Testis (tissue), 2 donors: ENCODE measurements at regions not wholly inside any gene's neighbourhood (a gene's known extent, or its start where the extent isn't known, plus 50 kb on each side); places are given as distances from the start of the nearest gene placed in this dataset.

Experiments
- DNase-seq: peaks from one replicate; pipeline ENCODE4 v3.0.0-alpha.2; 2019
- H3K27ac ChIP-seq, 2 donors: fragments of 200-600 bp; sonication (generic); one replicate each; pipeline ENCODE4 v1.5.1; 2019
- H3K27me3 ChIP-seq: fragments of 200-600 bp; sonication (generic); one replicate; pipeline ENCODE4 v1.5.1; 2019
- H3K36me3 ChIP-seq: fragments of 200-600 bp; sonication (generic); one replicate; pipeline ENCODE4 v1.5.1; 2017; ENCODE audit warnings: low read depth; ENCODE audit errors: missing control alignments
- H3K4me1 ChIP-seq: fragments of 200-600 bp; sonication (generic); one replicate; pipeline ENCODE4 v1.5.1; 2019
- H3K4me3 ChIP-seq, 2 donors: fragments of 200-600 bp; sonication (generic); one replicate each; pipeline ENCODE4 v1.5.1; 2017 to 2019
- H3K9me3 ChIP-seq: fragments of 200-600 bp; sonication (generic); one replicate; pipeline ENCODE4 v1.5.1; 2017
- POLR2A ChIP-seq: fragments of 450-650 bp; IDR thresholded peaks from one replicate; pipeline ENCODE4 v1.6.1; 2017; ENCODE audit warnings: antibody characterized with exemption, mild to moderate bottlenecking, moderate library complexity
- WGBS, 2 donors: methylation state at CpG; one replicate each; pipeline ENCODE4 v1.1.5; 2018; 5-methylcytosine and 5-hydroxymethylcytosine counted together
- intact Hi-C: fragments of 100-400 bp; cut with DNase I; formaldehyde crosslinking; loops from one replicate; pipeline ENCODE4 v1.15.1; 2023; ENCODE audit warnings: low total_unique reads
- TF ChIP-seq, protein P1 (sequence below), 3 experiments: fragments of 450-650 bp in 2 of 3; fragments of 200-600 bp in 1 of 3; sonication (generic) in 1 of 3; IDR thresholded peaks; one replicate each; pipeline ENCODE4 v1.5.1; 2016 to 2019; ENCODE audit warnings: antibody characterized with exemption in 3 of 3, mild to moderate bottlenecking in 2 of 3, moderate library complexity in 1 of 3

DNA sequence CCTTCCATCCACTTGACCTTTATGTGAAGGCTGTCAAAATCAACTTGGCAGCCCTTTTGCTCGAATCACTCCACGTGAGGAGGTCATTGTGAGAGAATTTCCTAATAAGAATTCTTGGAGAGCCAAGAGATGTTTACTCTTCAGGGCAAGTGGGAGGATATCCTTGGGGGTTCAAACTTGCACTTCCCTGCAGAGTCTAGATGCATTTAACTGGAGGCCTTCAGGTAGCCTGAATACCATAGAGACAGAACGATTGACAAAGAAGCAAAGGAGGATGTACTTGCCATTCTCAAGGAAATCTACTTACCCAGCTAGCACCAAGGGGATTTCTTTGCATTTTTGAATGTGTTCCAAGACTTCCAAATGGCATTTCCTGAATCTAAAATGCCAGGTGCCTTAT lies 1702.6 kb upstream of the FLRT2 start:
- Histone ChIP-seq H3K4me1 (no peaks in the 10 kb centered on the region), H3K4me3 (no peak overlapping the region), H3K27me3 (no peaks in the 10 kb centered on the region), H3K36me3 (no peaks in the 10 kb centered on the region), H3K9me3 (no peaks in the 10 kb centered on the region), H3K27ac (no peak overlapping the region)
- WGBS, 2 donors: 55 to 60% methylated on average over 3 of the region's 3 CpGs
- no peak for TF ChIP-seq POLR2A
- TF ChIP-seq, protein P1, sequence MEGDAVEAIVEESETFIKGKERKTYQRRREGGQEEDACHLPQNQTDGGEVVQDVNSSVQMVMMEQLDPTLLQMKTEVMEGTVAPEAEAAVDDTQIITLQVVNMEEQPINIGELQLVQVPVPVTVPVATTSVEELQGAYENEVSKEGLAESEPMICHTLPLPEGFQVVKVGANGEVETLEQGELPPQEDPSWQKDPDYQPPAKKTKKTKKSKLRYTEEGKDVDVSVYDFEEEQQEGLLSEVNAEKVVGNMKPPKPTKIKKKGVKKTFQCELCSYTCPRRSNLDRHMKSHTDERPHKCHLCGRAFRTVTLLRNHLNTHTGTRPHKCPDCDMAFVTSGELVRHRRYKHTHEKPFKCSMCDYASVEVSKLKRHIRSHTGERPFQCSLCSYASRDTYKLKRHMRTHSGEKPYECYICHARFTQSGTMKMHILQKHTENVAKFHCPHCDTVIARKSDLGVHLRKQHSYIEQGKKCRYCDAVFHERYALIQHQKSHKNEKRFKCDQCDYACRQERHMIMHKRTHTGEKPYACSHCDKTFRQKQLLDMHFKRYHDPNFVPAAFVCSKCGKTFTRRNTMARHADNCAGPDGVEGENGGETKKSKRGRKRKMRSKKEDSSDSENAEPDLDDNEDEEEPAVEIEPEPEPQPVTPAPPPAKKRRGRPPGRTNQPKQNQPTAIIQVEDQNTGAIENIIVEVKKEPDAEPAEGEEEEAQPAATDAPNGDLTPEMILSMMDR (IDR thresholded peaks at IDR 0.05): no peak
- intact Hi-C loops: no loop called here
- no peak for DNase-seq

DNA sequence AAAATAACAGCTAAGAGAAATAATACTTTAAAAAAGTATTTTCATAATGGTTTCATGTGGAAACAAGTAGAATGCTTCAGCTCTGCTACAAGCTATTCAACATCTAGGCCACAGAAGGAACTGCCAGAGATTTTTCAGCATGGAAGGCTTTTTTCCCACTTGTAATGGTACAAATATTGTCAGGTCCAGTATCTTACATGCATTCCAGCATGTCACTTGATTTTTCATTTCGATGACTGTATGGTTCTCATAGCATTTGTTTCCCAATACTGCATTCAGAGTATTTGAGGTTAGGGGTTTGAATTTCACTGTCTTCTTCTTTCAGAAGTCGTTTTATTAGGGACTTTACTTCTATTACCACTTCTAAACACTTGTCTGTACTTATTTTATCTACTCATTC lies 1701.5 kb upstream of the FLRT2 start:
- intact Hi-C loops: no loop called here
- 88 to 93% methylated on average over 2 of the region's 2 CpGs for WGBS, 2 donors
- no peak overlapping the region for H3K4me3 ChIP-seq
- H3K9me3 ChIP-seq: no peaks in the 10 kb centered on the region
- TF ChIP-seq POLR2A: no peak
- TF ChIP-seq, protein P1 (IDR thresholded peaks at IDR 0.05): no peak
- H3K27ac ChIP-seq: no peak overlapping the region
- DNase-seq: no peak
- H3K4me1 ChIP-seq: no peaks in the 10 kb centered on the region
- no peaks in the 10 kb centered on the region for H3K36me3 ChIP-seq
- H3K27me3 ChIP-seq: no peaks in the 10 kb centered on the region

DNA sequence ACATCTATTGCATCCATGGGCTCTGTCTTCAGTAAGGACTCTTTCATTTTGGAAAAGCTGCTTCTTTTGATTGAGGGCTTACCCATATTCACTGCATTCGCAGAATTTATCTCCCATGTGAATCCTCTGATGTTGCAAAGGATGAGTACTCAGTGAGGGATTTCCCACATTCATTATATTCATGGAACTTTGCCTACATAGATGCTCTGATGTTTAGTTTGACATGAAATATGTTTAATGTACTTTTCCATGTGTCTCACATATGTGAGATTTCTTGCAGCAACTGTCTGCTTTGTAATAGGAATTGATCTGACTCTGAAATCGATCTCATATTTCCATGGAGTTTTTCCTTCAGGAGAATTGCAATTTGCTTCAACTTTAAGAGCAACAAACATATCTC lies 1699.6 kb upstream of the FLRT2 start:
- 87 to 92% methylated on average over 2 of the region's 2 CpGs for WGBS, 2 donors
- Histone ChIP-seq H3K36me3 (no peaks in the 10 kb centered on the region), H3K4me1 (no peaks in the 10 kb centered on the region), H3K4me3 (no peak overlapping the region), H3K27me3 (no peaks in the 10 kb centered on the region), H3K27ac (no peak overlapping the region), H3K9me3 (no peaks in the 10 kb centered on the region)
- no peak for TF ChIP-seq POLR2A
- TF ChIP-seq, protein P1 (IDR thresholded peaks at IDR 0.05): no peak
- DNase-seq: no peak
- intact Hi-C loops: no loop called here

DNA sequence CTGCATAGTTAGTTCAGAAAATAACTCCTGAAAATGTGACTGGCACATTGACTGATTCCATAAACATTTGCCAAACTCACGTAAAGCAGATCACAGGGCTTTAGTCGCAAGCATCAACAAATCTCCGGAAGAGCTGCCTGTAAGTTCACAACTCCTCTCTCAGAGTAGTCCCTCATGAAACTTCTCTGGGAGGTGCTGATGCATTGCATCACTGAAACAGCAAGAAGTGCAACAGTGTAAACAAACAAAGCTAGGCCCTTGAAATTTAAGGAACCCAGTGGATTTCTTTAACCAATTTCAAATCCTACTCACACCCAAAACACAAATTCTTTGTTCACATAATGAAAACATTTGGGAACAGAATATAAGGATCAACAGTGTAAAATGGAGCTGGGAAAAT lies 1691.7 kb upstream of the FLRT2 start:
- H3K27me3 ChIP-seq: no peaks in the 10 kb centered on the region
- intact Hi-C loops: no loop called here
- no peak overlapping the region for H3K4me3 ChIP-seq
- DNase-seq: no peak
- TF ChIP-seq, protein P1 (IDR thresholded peaks at IDR 0.05): no peak
- no peak for TF ChIP-seq POLR2A
- H3K27ac ChIP-seq: no peak overlapping the region
- H3K9me3 ChIP-seq: no peaks in the 10 kb centered on the region
- H3K36me3 ChIP-seq: no peaks in the 10 kb centered on the region
- no peaks in the 10 kb centered on the region for H3K4me1 ChIP-seq
- 73 to 89% methylated on average over 3 of the region's 3 CpGs for WGBS, 2 donors

DNA sequence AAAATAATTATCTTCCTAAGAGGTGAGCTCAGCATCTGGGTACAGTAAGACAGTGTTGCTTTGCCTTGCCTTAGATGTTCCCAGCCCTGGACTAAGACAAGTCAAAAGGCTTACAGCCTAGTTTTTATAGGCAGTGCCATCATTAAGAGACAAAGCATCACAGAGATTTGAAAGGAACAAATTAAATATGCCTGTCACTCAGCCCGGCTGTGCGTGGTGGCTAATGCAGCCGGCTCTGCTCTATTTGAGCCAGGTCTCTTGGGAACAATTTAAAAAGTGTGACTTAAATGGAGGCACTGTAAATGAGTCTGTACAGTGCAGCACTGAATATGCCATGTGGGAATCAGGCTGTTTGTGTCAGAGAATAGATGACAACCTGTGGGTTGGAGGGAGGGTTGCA lies 1687.4 kb upstream of the FLRT2 start:
- intact Hi-C loops: no loop called here
- DNase-seq: no peak
- no peak overlapping the region for H3K4me3 ChIP-seq
- H3K36me3 ChIP-seq: no peaks in the 10 kb centered on the region
- no peaks in the 10 kb centered on the region for H3K27me3 ChIP-seq
- no peak for TF ChIP-seq POLR2A
- TF ChIP-seq, protein P1 (IDR thresholded peaks at IDR 0.05): no peak
- no peaks in the 10 kb centered on the region for H3K9me3 ChIP-seq
- no peaks in the 10 kb centered on the region for H3K4me1 ChIP-seq
- WGBS, 2 donors: 93% methylated on average over 3 of the region's 3 CpGs
- H3K27ac ChIP-seq: no peak overlapping the region
